Endothelial cell of umbilical vein (primary cell): ENCODE measurements at regions not wholly inside any gene's neighbourhood (a gene's known extent, or its start where the extent isn't known, plus 50 kb on each side); places are given as distances from the start of the nearest gene placed in this dataset.

ENCODE experiments used
- BruUV-seq: library from RNA; stranded (reverse); fragments of 400-500 nt; replicated peaks from 2 replicates; lab custom pipeline; 2021; lab: Mats Ljungman, UMichigan
- CTCF ChIA-PET: fragments of 300-600, 350-600 bp; sonication (Branson Sonifier 250); formaldehyde crosslinking; loops from one replicate; lab custom pipeline; 2021; ENCODE audit warnings: antibody characterized with exemption, inconsistent platforms; lab: Charles Lee
- POLR2A ChIA-PET: fragments of 300-600, 350-600 bp; sonication (Branson Sonifier 250); formaldehyde crosslinking; loops from one replicate; lab custom pipeline; 2021; ENCODE audit warnings: antibody characterized with exemption, inconsistent platforms; lab: Charles Lee
- DNase-seq: peaks from one replicate; pipeline ENCODE4 v3.0.0-alpha.2; 2011; ENCODE audit warnings: low read depth, low spot score
- FAIRE-seq: peaks from 2 replicates; lab custom pipeline; 2011; peaks lifted over from hg19 to GRCh38; lab: Jason Lieb, UNC
- H2AFZ ChIP-seq: 2 replicates; pipeline ENCODE4 v1.6.0; 2012; ENCODE audit warnings: low read depth, low read length, control low read depth, inconsistent platforms
- H3K27ac ChIP-seq: 2 replicates; pipeline ENCODE4 v1.5.1; 2011; ENCODE audit warnings: low read depth, mild to moderate bottlenecking, control low read depth, low read length, moderate library complexity; ENCODE audit not compliant: insufficient read depth
- H3K27me3 ChIP-seq, 2 experiments: 2 replicates each; pipeline versions ENCODE4 v1.6.0 to v1.6.1; 2011; ENCODE audit warnings: low read length in 2 of 2, mixed read lengths in 1 of 2; ENCODE audit not compliant: control insufficient read depth in 2 of 2, insufficient read depth in 2 of 2
- H3K36me3 ChIP-seq, 2 experiments: 2 replicates in 1 of 2; 3 replicates in 1 of 2; pipeline ENCODE4 v1.5.1; 2011; ENCODE audit warnings: low read length in 2 of 2, mild to moderate bottlenecking in 1 of 2, moderate library complexity in 1 of 2; ENCODE audit not compliant: control insufficient read depth in 2 of 2, insufficient read depth in 2 of 2; ENCODE audit errors: extremely low read depth in 1 of 2
- H3K4me1 ChIP-seq: 3 replicates; pipeline ENCODE4 v1.5.1; 2011; ENCODE audit warnings: mild to moderate bottlenecking, low read length; ENCODE audit not compliant: control insufficient read depth, insufficient read depth; ENCODE audit errors: extremely low read depth
- H3K4me2 ChIP-seq: 2 replicates; pipeline ENCODE4 v1.6.1; 2011; ENCODE audit warnings: low read length, control low read depth, mixed read lengths; ENCODE audit not compliant: insufficient read depth
- H3K4me3 ChIP-seq, 3 experiments: fragments of 200-600 bp in 1 of 3; sonication (generic), shearing (Covaris generic) in 1 of 3; replicated peaks in 1 of 3; 2 replicates each; pipeline ENCODE4 v1.5.1; 2011 to 2016; ENCODE audit warnings: control low read depth in 3 of 3, low read length in 3 of 3, mild to moderate bottlenecking in 2 of 3, inconsistent platforms in 1 of 3, low read depth in 1 of 3, moderate library complexity in 1 of 3; ENCODE audit not compliant: insufficient read depth in 1 of 3
- H3K79me2 ChIP-seq: 2 replicates; pipeline ENCODE4 v1.6.0; 2012; ENCODE audit warnings: low read length, inconsistent platforms; ENCODE audit not compliant: control insufficient read depth, insufficient read depth
- H3K9ac ChIP-seq: replicated peaks from 2 replicates; pipeline ENCODE3; 2011; ENCODE audit warnings: low read length, control low read depth; ENCODE audit not compliant: insufficient read depth; ENCODE audit errors: extremely low read depth
- H3K9me1 ChIP-seq: replicated peaks from 3 replicates; pipeline ENCODE4 v1.6.0; 2011; ENCODE audit warnings: mild to moderate bottlenecking, low read length; ENCODE audit not compliant: control insufficient read depth, insufficient read depth; ENCODE audit errors: extremely low read depth
- H3K9me3 ChIP-seq: replicated peaks from 2 replicates; pipeline ENCODE4 v1.5.1; 2012; ENCODE audit warnings: low read length, inconsistent platforms; ENCODE audit not compliant: control insufficient read depth, insufficient read depth
- H4K20me1 ChIP-seq: replicated peaks from 2 replicates; pipeline ENCODE3; 2011; ENCODE audit warnings: mild to moderate bottlenecking, low read length; ENCODE audit not compliant: control insufficient read depth, insufficient read depth; ENCODE audit errors: extremely low read depth
- EZH2 ChIP-seq: IDR thresholded peaks from 2 replicates; pipeline ENCODE4 v1.6.1; 2012; ENCODE audit warnings: borderline replicate concordance, low read depth, mild to moderate bottlenecking, moderate library complexity, low read length, inconsistent platforms; ENCODE audit not compliant: severe bottlenecking
- GATA2 ChIP-seq: IDR thresholded peaks from 2 replicates; pipeline ENCODE4 v1.7.0; 2011; ENCODE audit warnings: low read depth, mild to moderate bottlenecking, moderate library complexity, mixed read lengths, low read length; ENCODE audit not compliant: insufficient read length, insufficient read depth
- JUN ChIP-seq: IDR thresholded peaks from 2 replicates; pipeline ENCODE4 v1.6.1; 2011; ENCODE audit warnings: borderline replicate concordance, low read depth; ENCODE audit not compliant: insufficient read length, insufficient read depth
- MYC ChIP-seq: IDR thresholded peaks from one replicate; pipeline ENCODE4 v1.6.1; 2011; ENCODE audit warnings: mild to moderate bottlenecking, low read depth, low read length
- POLR2AphosphoS5 ChIP-seq: IDR thresholded peaks from 2 replicates; pipeline ENCODE4 v1.6.1; 2012; ENCODE audit warnings: low read depth, mild to moderate bottlenecking, control low read depth, low read length, moderate library complexity; ENCODE audit not compliant: insufficient read depth
- dilution Hi-C: fragments of 300-500 bp; cut with MboI; formaldehyde crosslinking; loops from one replicate; pipeline ENCODE4 v1.15.0; 2019; ENCODE audit warnings: low sequenced_read_pairs; ENCODE audit not compliant: extremely low pct_ligation_motif_present
- intact Hi-C: fragments of 100-400 bp; cut with micrococcal nuclease; formaldehyde crosslinking; loops from one replicate; pipeline ENCODE4 v1.10.0; 2022

DNA sequence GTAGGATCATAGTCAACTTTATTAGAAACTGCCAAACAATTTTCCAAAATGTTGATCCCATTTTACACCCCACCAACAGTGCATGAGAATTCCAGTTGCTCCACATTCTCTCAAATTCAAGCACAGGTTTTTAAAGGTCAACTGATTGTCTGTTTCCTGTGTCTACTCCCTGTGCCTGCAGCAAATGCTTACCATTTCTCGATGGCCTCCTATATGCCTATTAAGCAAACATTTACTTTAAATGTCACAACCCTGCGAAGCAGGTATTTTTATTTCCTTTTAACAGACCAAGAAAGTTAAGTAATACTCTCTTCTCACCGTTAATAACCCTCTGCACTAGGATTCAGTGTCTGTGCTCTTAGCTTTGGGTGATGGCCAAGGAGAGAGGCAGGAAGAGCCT, 163.8 kb upstream of the EPB41L3 start:
- Histone ChIP-seq H2AFZ (no peak overlapping the region), H3K9me3 (no peaks in the 10 kb centered on the region), H3K27ac (no peak overlapping the region), H3K36me3 (no peaks in the 10 kb centered on the region), H3K27me3 (no peaks in the 10 kb centered on the region), H3K4me3 (no peak overlapping the region), H3K79me2 (no peaks in the 10 kb centered on the region), H4K20me1 (no peaks in the 10 kb centered on the region), H3K9ac (no peak overlapping the region), H3K9me1 (no peaks in the 10 kb centered on the region), H3K4me2 (no peak overlapping the region), H3K4me1 (no peaks in the 10 kb centered on the region)
- intact Hi-C loops, result no loop called here
- DNase-seq (no peak), FAIRE-seq (no peak)
- BruUV-seq, result no TSS peak
- dilution Hi-C loops, result no loop called here
- CTCF ChIA-PET, result no interaction called here
- no peak for TF ChIP-seq MYC
- no peak for TF ChIP-seq EZH2
- no peak for TF ChIP-seq JUN
- no peak for TF ChIP-seq GATA2
- TF ChIP-seq POLR2AphosphoS5, result no peak
- POLR2A ChIA-PET, result no interaction called here

DNA sequence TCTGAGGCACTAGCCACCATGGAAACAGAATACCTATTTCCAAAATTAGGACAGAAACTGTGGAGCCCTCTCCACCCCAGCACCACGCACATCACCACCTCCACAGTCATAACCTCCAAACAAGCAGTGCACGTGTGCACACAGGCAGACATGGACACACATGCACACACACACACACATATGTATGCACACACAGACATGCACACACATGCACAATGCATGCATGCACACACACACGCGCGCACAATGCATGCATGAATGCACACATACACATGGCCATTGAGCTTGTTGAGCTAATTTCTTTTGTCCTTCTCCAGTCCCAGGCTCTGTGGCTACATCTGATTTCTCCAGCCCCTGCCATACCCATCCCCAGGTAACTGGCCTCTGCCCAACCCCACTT, 161.6 kb upstream of the EPB41L3 start:
- Histone ChIP-seq H3K36me3 (no peaks in the 10 kb centered on the region), H3K27me3 (no peaks in the 10 kb centered on the region), H3K4me1 (no peaks in the 10 kb centered on the region), H3K9me3 (no peaks in the 10 kb centered on the region), H3K9me1 (no peaks in the 10 kb centered on the region), H3K27ac (no peak overlapping the region), H4K20me1 (no peaks in the 10 kb centered on the region), H2AFZ (no peak overlapping the region), H3K4me3 (no peak overlapping the region), H3K9ac (no peak overlapping the region), H3K79me2 (no peaks in the 10 kb centered on the region), H3K4me2 (no peak overlapping the region)
- intact Hi-C loops (no loop called here), dilution Hi-C loops (no loop called here)
- FAIRE-seq, result no peak
- no TSS peak for BruUV-seq
- ChIA-PET POLR2A (no interaction called here), CTCF (no interaction called here)
- TF ChIP-seq MYC, result no peak
- DNase-seq, result no peak
